ENCODE measurements at regions not wholly inside any gene's neighbourhood (a gene's known extent, or its start where the extent isn't known, plus 50 kb on each side); places are given as distances from the start of the nearest gene placed in this dataset.
"Not testable (repeated sequence)": the region's sequence is repeated elsewhere in the genome, so short reads cannot be mapped to it uniquely, and the experiment has no call there.

DNA sequence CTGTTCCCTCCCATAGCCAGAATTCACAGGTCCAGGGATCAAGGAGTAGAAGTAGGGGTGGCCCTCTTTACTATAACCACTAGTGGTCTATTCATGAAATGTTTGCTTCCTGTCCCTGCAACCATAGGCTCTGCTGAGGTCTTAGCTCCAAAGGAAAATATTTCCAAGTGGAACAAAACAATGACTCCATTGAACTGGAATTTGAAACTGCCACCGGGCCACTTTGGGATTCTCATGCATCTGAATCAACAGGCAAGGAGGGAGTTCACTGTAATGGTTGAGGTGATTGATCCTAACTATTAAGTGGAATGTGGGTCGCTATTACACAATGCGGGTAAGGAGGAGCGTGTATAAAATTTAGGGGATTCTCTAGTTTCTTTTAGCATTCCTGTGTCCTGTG lies 197.0 kb downstream of the ETNK1 start:
- H3F3A ChIP-seq (ENCODE audit: control insufficient read depth, insufficient read depth), result no peaks in the 10 kb centered on the region
- no peaks in the 10 kb centered on the region for H3K9me2 ChIP-seq (replicated peaks; ENCODE audit: control insufficient read depth, low read length)
- H3K27ac ChIP-seq (ENCODE audit: low read depth, low read length), result no peak overlapping the region
- no peaks in the 10 kb centered on the region; the same call in 1 of the 2 replicates for H3K9me3 ChIP-seq (ENCODE audit: control insufficient read depth, insufficient read depth, low read length)
- no peaks in the 10 kb centered on the region for H4K20me1 ChIP-seq (ENCODE audit: control insufficient read depth, insufficient read depth, low read depth, low read length)
- H3K79me2 ChIP-seq (ENCODE audit: control insufficient read depth, low read length), result no peaks in the 10 kb centered on the region
- no peaks in the 10 kb centered on the region for H3K27me3 ChIP-seq (ENCODE audit: control insufficient read depth, low read length)
- H3K4me2 ChIP-seq (ENCODE audit: low read length), result no peak overlapping the region
- H3K4me3 ChIP-seq (ENCODE audit: low read length), result no peak overlapping the region
- no peaks in the 10 kb centered on the region for H3K4me1 ChIP-seq (ENCODE audit: control insufficient read depth, low read length)
- H3K36me3 ChIP-seq (ENCODE audit: control insufficient read depth, low read length), result no peaks in the 10 kb centered on the region
- TF ChIP-seq, protein P1, sequence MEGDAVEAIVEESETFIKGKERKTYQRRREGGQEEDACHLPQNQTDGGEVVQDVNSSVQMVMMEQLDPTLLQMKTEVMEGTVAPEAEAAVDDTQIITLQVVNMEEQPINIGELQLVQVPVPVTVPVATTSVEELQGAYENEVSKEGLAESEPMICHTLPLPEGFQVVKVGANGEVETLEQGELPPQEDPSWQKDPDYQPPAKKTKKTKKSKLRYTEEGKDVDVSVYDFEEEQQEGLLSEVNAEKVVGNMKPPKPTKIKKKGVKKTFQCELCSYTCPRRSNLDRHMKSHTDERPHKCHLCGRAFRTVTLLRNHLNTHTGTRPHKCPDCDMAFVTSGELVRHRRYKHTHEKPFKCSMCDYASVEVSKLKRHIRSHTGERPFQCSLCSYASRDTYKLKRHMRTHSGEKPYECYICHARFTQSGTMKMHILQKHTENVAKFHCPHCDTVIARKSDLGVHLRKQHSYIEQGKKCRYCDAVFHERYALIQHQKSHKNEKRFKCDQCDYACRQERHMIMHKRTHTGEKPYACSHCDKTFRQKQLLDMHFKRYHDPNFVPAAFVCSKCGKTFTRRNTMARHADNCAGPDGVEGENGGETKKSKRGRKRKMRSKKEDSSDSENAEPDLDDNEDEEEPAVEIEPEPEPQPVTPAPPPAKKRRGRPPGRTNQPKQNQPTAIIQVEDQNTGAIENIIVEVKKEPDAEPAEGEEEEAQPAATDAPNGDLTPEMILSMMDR (IDR thresholded peaks at IDR 0.05; ENCODE audit: low read depth, low read length, poor library complexity, severe bottlenecking), result no peak
- no peak for TF ChIP-seq EZH2phosphoT487 (IDR thresholded peaks at IDR 0.05; ENCODE audit: borderline replicate concordance, low read length)

DNA sequence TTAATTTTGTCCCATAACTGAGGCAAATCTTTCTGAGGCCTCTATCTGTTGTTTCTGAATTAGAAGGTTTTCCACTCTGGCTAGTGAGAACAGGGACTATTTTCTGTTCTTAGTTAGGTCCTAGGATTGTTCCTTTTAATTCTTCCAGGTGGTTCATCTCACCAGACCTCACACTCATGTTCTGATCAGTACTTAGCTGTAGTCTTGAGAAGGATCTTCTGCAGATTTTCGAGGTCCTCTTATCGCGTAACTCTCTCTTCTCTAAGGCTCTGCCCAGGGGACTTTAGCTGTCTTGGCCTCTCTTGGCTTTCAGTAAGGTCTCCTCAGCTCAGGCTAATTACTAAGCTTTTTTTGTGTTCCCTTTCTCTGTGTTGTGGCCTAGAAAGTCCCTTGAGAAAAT lies 201.1 kb downstream of the ETNK1 start:
- Histone ChIP-seq H3F3A (ENCODE audit: control insufficient read depth, insufficient read depth) (no peaks in the 10 kb centered on the region), H3K9me3 (ENCODE audit: control insufficient read depth, insufficient read depth, low read length) (no peaks in the 10 kb centered on the region; the same call in 1 of the 2 replicates), H3K4me3 (ENCODE audit: low read length) (no peak overlapping the region), H3K27me3 (ENCODE audit: control insufficient read depth, low read length) (no peaks in the 10 kb centered on the region), H3K4me1 (ENCODE audit: control insufficient read depth, low read length) (no peaks in the 10 kb centered on the region), H3K79me2 (ENCODE audit: control insufficient read depth, low read length) (no peaks in the 10 kb centered on the region), H3K36me3 (ENCODE audit: control insufficient read depth, low read length) (no peaks in the 10 kb centered on the region), H3K4me2 (ENCODE audit: low read length) (no peak overlapping the region), H3K27ac (ENCODE audit: low read depth, low read length) (no peak overlapping the region), H3K9me2 (replicated peaks; ENCODE audit: control insufficient read depth, low read length) (no peaks in the 10 kb centered on the region), H4K20me1 (ENCODE audit: control insufficient read depth, insufficient read depth, low read depth, low read length) (no peaks in the 10 kb centered on the region)
- TF ChIP-seq, protein P1 (IDR thresholded peaks at IDR 0.05; ENCODE audit: low read depth, low read length, poor library complexity, severe bottlenecking), result no peak
- no peak for TF ChIP-seq EZH2phosphoT487 (IDR thresholded peaks at IDR 0.05; ENCODE audit: borderline replicate concordance, low read length)

DNA sequence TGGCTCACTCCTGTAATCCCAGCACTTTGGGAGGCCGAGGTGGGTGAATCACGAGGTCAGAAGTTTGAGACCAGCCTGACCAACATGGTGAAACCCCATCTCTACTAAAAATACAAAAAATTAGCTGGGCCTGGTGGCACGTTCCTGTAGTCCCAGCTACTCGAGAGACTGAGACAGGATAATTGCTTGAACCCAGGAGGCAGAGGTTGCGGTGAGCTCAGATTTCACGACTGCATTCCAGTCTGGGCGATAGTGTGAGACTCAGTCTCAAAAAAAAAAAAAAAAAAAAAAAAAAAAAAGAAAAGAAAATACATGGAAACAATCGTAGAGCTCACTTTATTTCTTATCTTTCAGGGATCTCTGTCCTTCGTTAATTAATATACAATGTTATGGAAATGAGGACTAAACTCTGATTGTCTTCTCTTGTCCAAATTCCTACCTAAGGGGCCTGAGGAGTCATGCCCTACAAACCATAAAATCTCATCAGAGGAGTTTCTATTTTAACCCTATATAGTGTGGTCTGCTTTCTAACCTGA lies 201.5 kb downstream of the ETNK1 start:
- not testable (repeated sequence) for H3K79me2 ChIP-seq (ENCODE audit: control insufficient read depth, low read length); H3K4me2 ChIP-seq (ENCODE audit: low read length); H3K9me3 ChIP-seq (ENCODE audit: control insufficient read depth, insufficient read depth, low read length); H3K9me2 ChIP-seq (replicated peaks; ENCODE audit: control insufficient read depth, low read length); H4K20me1 ChIP-seq (ENCODE audit: control insufficient read depth, insufficient read depth, low read depth, low read length); H3K36me3 ChIP-seq (ENCODE audit: control insufficient read depth, low read length); H3K4me1 ChIP-seq (ENCODE audit: control insufficient read depth, low read length); H3K4me3 ChIP-seq (ENCODE audit: low read length); H3F3A ChIP-seq (ENCODE audit: control insufficient read depth, insufficient read depth); H3K27ac ChIP-seq (ENCODE audit: low read depth, low read length); H3K27me3 ChIP-seq (ENCODE audit: control insufficient read depth, low read length)

DNA sequence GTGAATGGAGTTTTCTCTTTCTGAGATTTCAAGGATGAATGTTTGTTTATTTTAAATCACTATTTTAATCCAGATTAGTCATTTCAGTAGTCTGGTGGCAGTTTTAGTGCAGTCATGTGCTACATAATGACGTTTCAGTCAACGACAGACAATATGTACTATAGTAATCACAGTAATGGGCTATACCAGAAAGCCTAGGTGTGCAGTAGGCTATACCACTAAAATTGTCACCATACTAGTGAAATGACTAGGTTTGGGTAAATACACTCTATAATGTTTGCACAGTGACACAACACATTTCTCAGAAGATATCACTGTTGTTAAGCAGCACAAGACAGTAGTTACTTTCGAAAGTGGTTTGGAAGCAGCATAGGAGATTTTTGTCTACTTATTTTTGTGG lies 203.1 kb downstream of the ETNK1 start:
- Histone ChIP-seq H3K9me2 (replicated peaks; ENCODE audit: control insufficient read depth, low read length) (no peaks in the 10 kb centered on the region), H3K36me3 (ENCODE audit: control insufficient read depth, low read length) (no peaks in the 10 kb centered on the region), H3F3A (ENCODE audit: control insufficient read depth, insufficient read depth) (no peaks in the 10 kb centered on the region), H3K79me2 (ENCODE audit: control insufficient read depth, low read length) (no peaks in the 10 kb centered on the region), H3K27ac (ENCODE audit: low read depth, low read length) (no peak overlapping the region), H3K4me3 (ENCODE audit: low read length) (no peak overlapping the region), H3K4me2 (ENCODE audit: low read length) (no peak overlapping the region), H3K9me3 (ENCODE audit: control insufficient read depth, insufficient read depth, low read length) (no peaks in the 10 kb centered on the region), H3K4me1 (ENCODE audit: control insufficient read depth, low read length) (no peaks in the 10 kb centered on the region), H4K20me1 (ENCODE audit: control insufficient read depth, insufficient read depth, low read depth, low read length) (no peaks in the 10 kb centered on the region), H3K27me3 (ENCODE audit: control insufficient read depth, low read length) (no peaks in the 10 kb centered on the region)
- no peak for TF ChIP-seq EZH2phosphoT487 (IDR thresholded peaks at IDR 0.05; ENCODE audit: borderline replicate concordance, low read length)
- TF ChIP-seq, protein P1 (IDR thresholded peaks at IDR 0.05; ENCODE audit: low read depth, low read length, poor library complexity, severe bottlenecking), result no peak
